H1 (cell line): ENCODE measurements at regions not wholly inside any gene's neighbourhood (a gene's known extent, or its start where the extent isn't known, plus 50 kb on each side); places are given as distances from the start of the nearest gene placed in this dataset.

Source experiments
- CTCF ChIA-PET: fragments of 300-600 bp; sonication (Branson Sonifier 250); formaldehyde crosslinking; loops from one replicate; lab custom pipeline; 2021; ENCODE audit not compliant: partially characterized antibody; lab: Charles Lee
- POLR2A ChIA-PET: fragments of 300-600 bp; sonication (Branson Sonifier 250); formaldehyde crosslinking; loops from one replicate; lab custom pipeline; 2021; ENCODE audit warnings: inconsistent platforms; ENCODE audit not compliant: partially characterized antibody; lab: Charles Lee
- DNase-seq, 2 experiments: peaks; one replicate each; pipeline versions ENCODE4 v3.0.0 to v3.0.0-alpha.2; 2010 to 2022; ENCODE audit warnings: low spot score in 2 of 2, low read depth in 1 of 2, mixed read lengths in 1 of 2
- FAIRE-seq: peaks from 2 replicates; lab custom pipeline; 2011; peaks lifted over from hg19 to GRCh38; lab: Jason Lieb, UNC
- H2AFZ ChIP-seq: 2 replicates; pipeline ENCODE4 v1.8.1; 2012; ENCODE audit warnings: low read length, inconsistent platforms
- H2AK5ac ChIP-seq: 2 replicates; pipeline ENCODE4 v1.6.1; 2013; ENCODE audit warnings: low read depth, low read length
- H2BK120ac ChIP-seq: replicated peaks from 2 replicates; pipeline ENCODE3; 2013; ENCODE audit warnings: low read depth, low read length, inconsistent platforms
- H2BK12ac ChIP-seq: 2 replicates; pipeline ENCODE4 v1.6.1; 2013; ENCODE audit warnings: low read depth, low read length
- H2BK15ac ChIP-seq: 2 replicates; pipeline ENCODE4 v1.6.1; 2013; ENCODE audit warnings: low read length
- H2BK20ac ChIP-seq: 2 replicates; pipeline ENCODE4 v1.6.1; 2013; ENCODE audit warnings: low read length
- H2BK5ac ChIP-seq: 2 replicates; pipeline ENCODE4 v1.6.1; 2013; ENCODE audit warnings: low read depth, low read length
- H3K14ac ChIP-seq: 2 replicates; pipeline ENCODE4 v1.6.1; 2013; ENCODE audit warnings: inconsistent platforms; ENCODE audit not compliant: insufficient read length
- H3K18ac ChIP-seq: 2 replicates; pipeline ENCODE4 v1.6.1; 2013; ENCODE audit warnings: low read length; ENCODE audit errors: extremely low read depth
- H3K23ac ChIP-seq: 2 replicates; pipeline ENCODE4 v1.6.1; 2013; ENCODE audit warnings: inconsistent platforms; ENCODE audit not compliant: insufficient read length
- H3K23me2 ChIP-seq: 2 replicates; pipeline ENCODE4 v1.6.1; 2013; ENCODE audit warnings: low read depth, low read length
- H3K27ac ChIP-seq: 2 replicates; pipeline ENCODE4 v1.6.1; 2011; ENCODE audit warnings: low read depth, low read length, inconsistent platforms
- H3K27me3 ChIP-seq, 4 experiments: replicated peaks in 1 of 4; 1 replicate in 1 of 4; 2 replicates in 3 of 4; pipeline versions ENCODE4 v1.6.1 to v1.8.1; 2011 to 2013; ENCODE audit warnings: low read length in 3 of 4, mild to moderate bottlenecking in 3 of 4, inconsistent platforms in 2 of 4, mixed read lengths in 2 of 4, moderate library complexity in 1 of 4; ENCODE audit not compliant: control insufficient read depth in 3 of 4, insufficient read depth in 3 of 4; ENCODE audit errors: extremely low read depth in 1 of 4
- H3K36me3 ChIP-seq, 4 experiments: 2 replicates each; pipeline versions ENCODE4 v1.6.1 to v1.8.1; 2011 to 2013; ENCODE audit warnings: mild to moderate bottlenecking in 4 of 4, low read length in 3 of 4, moderate library complexity in 2 of 4, control low read depth in 1 of 4, inconsistent platforms in 1 of 4; ENCODE audit not compliant: insufficient read depth in 4 of 4, control insufficient read depth in 2 of 4
- H3K4ac ChIP-seq: replicated peaks from 2 replicates; pipeline ENCODE3; 2013; ENCODE audit warnings: low read length, low read depth, mixed read lengths, inconsistent platforms; ENCODE audit not compliant: insufficient read length
- H3K4me1 ChIP-seq, 4 experiments: replicated peaks in 1 of 4; 1 replicate in 1 of 4; 2 replicates in 3 of 4; pipeline versions ENCODE4 v1.6.1 to v1.8.1; 2011 to 2013; ENCODE audit warnings: low read length in 3 of 4, inconsistent platforms in 2 of 4, mixed read lengths in 1 of 4; ENCODE audit not compliant: insufficient read depth in 4 of 4, control insufficient read depth in 3 of 4
- H3K4me2 ChIP-seq, 2 experiments: 2 replicates each; pipeline versions ENCODE4 v1.6.1 to v1.8.1; 2011 to 2013; ENCODE audit warnings: low read depth in 2 of 2, low read length in 2 of 2, control low read depth in 1 of 2, inconsistent platforms in 1 of 2, mild to moderate bottlenecking in 1 of 2; ENCODE audit not compliant: insufficient read depth in 1 of 2
- H3K4me3 ChIP-seq, 4 experiments: fragments of 200-600, 300-600 bp in 1 of 4; sonication (generic), shearing (Covaris generic), sonication (Bioruptor Twin) in 1 of 4; 2 replicates each; pipeline versions ENCODE4 v1.5.1 to v1.8.1; 2011 to 2016; ENCODE audit warnings: low read length in 4 of 4, low read depth in 3 of 4, control low read depth in 2 of 4, inconsistent platforms in 2 of 4, mild to moderate bottlenecking in 2 of 4, mixed read lengths in 1 of 4, moderate library complexity in 1 of 4; ENCODE audit not compliant: insufficient read depth in 2 of 4; ENCODE audit errors: extremely low read depth in 1 of 4
- H3K56ac ChIP-seq: replicated peaks from 2 replicates; pipeline ENCODE3; 2013; ENCODE audit warnings: low read depth, mild to moderate bottlenecking, mixed read lengths, low read length, inconsistent platforms; ENCODE audit not compliant: insufficient read length
- H3K79me1 ChIP-seq: 2 replicates; pipeline ENCODE4 v1.6.1; 2013; ENCODE audit warnings: low read depth, low read length, control low read depth
- H3K79me2 ChIP-seq, 2 experiments: 2 replicates each; pipeline versions ENCODE4 v1.6.1 to v1.8.1; 2012 to 2013; ENCODE audit warnings: low read length in 2 of 2, mild to moderate bottlenecking in 2 of 2, inconsistent platforms in 1 of 2; ENCODE audit not compliant: insufficient read depth in 2 of 2, control insufficient read depth in 1 of 2
- H3K9ac ChIP-seq, 4 experiments: replicated peaks in 1 of 4; 1 replicate in 1 of 4; 2 replicates in 3 of 4; pipeline versions ENCODE4 v1.6.1 to v1.8.1; 2011 to 2013; ENCODE audit warnings: low read depth in 3 of 4, low read length in 3 of 4, control low read depth in 2 of 4, mild to moderate bottlenecking in 2 of 4, moderate library complexity in 2 of 4, inconsistent platforms in 1 of 4; ENCODE audit errors: extremely low read depth in 1 of 4
- H3K9me3 ChIP-seq, 2 experiments: 2 replicates each; pipeline versions ENCODE4 v1.6.1 to v1.8.1; 2012 to 2013; ENCODE audit warnings: mild to moderate bottlenecking in 2 of 2, moderate library complexity in 2 of 2, control low read depth in 1 of 2, inconsistent platforms in 1 of 2, low read depth in 1 of 2, low read length in 1 of 2, mixed read lengths in 1 of 2; ENCODE audit not compliant: insufficient read depth in 2 of 2
- H4K20me1 ChIP-seq, 2 experiments: replicated peaks in 1 of 2; 2 replicates each; pipeline versions ENCODE3 to v1.8.1; 2011 to 2013; ENCODE audit warnings: inconsistent platforms in 2 of 2, low read length in 2 of 2, mild to moderate bottlenecking in 1 of 2; ENCODE audit not compliant: insufficient read depth in 2 of 2, control insufficient read depth in 1 of 2
- H4K5ac ChIP-seq: 2 replicates; pipeline ENCODE4 v1.6.1; 2013; ENCODE audit warnings: low read length, low read depth, mixed read lengths, inconsistent platforms; ENCODE audit not compliant: insufficient read length
- H4K8ac ChIP-seq: 2 replicates; pipeline ENCODE4 v1.8.0; 2013; ENCODE audit warnings: mild to moderate bottlenecking, moderate library complexity, low read length, inconsistent platforms; ENCODE audit not compliant: insufficient read depth; ENCODE audit errors: extremely low read depth
- H4K91ac ChIP-seq: replicated peaks from 2 replicates; pipeline ENCODE3; 2013; ENCODE audit warnings: low read length, mixed read lengths, inconsistent platforms; ENCODE audit not compliant: insufficient read length
- ASH2L ChIP-seq: fragments of 200-600, 300-600 bp; sonication (generic); IDR thresholded peaks from one replicate; pipeline ENCODE4 v1.7.1; 2017; ENCODE audit warnings: low read length
- CEBPB ChIP-seq: IDR thresholded peaks from 2 replicates; pipeline ENCODE4 v1.6.1; 2012; ENCODE audit warnings: low read depth, low read length
- CREB1 ChIP-seq: IDR thresholded peaks from 2 replicates; pipeline ENCODE4 v1.6.1; 2012; ENCODE audit warnings: inconsistent platforms
- GTF2F1 ChIP-seq: IDR thresholded peaks from 2 replicates; pipeline ENCODE4 v1.6.1; 2012; ENCODE audit warnings: low read depth, low read length, improper control_type of control experiment, borderline replicate concordance
- HDAC6 ChIP-seq: IDR thresholded peaks from one replicate; pipeline ENCODE4 v1.7.1; 2012; ENCODE audit warnings: low read depth, mild to moderate bottlenecking, inconsistent platforms, low read length, moderate library complexity
- KDM1A ChIP-seq: fragments of 200-600, 300-600 bp; sonication (generic); IDR thresholded peaks from 2 replicates; pipeline ENCODE4 v1.7.1; 2016; ENCODE audit warnings: mild to moderate bottlenecking, low read length, borderline replicate concordance
- POLR2A ChIP-seq, 2 experiments: IDR thresholded peaks; 1 replicate in 1 of 2; 2 replicates in 1 of 2; pipeline ENCODE4 v1.6.1; 2011; ENCODE audit warnings: low read depth in 2 of 2, low read length in 2 of 2, mild to moderate bottlenecking in 2 of 2; ENCODE audit errors: control extremely low read depth in 1 of 2
- POLR2AphosphoS5 ChIP-seq: IDR thresholded peaks from 2 replicates; pipeline ENCODE4 v1.6.1; 2011; ENCODE audit warnings: low read depth, low read length
- TBP ChIP-seq: IDR thresholded peaks from 2 replicates; pipeline ENCODE4 v1.6.1; 2011; ENCODE audit warnings: low read depth, low read length, improper control_type of control experiment
- WGBS, 2 experiments: shearing (Covaris generic) in 1 of 2; methylation state at CpG; one replicate each; pipeline versions ENCODE4 v1.1.6 to v1.1.7; 2013 to 2015; ENCODE audit warnings: low lambda C conversion rate in 2 of 2, mixed read lengths in 2 of 2, inconsistent platforms in 1 of 2, low coverage in 1 of 2, missing lambda C conversion rate in 1 of 2; ENCODE audit not compliant: insufficient replicate concordance in 2 of 2, insufficient coverage in 1 of 2, insufficient read length in 1 of 2; ENCODE audit errors: extremely low coverage in 1 of 2, missing lambda C conversion rate in 1 of 2; 5-methylcytosine and 5-hydroxymethylcytosine counted together
- TF ChIP-seq, protein P1 (sequence below), 3 experiments: IDR thresholded peaks; 1 replicate in 2 of 3; 2 replicates in 1 of 3; pipeline versions ENCODE4 v1.5.1 to v1.6.1; 2011; ENCODE audit warnings: low read length in 3 of 3, mild to moderate bottlenecking in 3 of 3, inconsistent platforms in 2 of 3, low read depth in 1 of 3, moderate library complexity in 1 of 3; ENCODE audit not compliant: insufficient read depth in 1 of 3; ENCODE audit errors: control extremely low read depth in 1 of 3
- TF ChIP-seq, protein P2 (sequence below): IDR thresholded peaks from 2 replicates; pipeline ENCODE4 v1.6.1; 2011; ENCODE audit warnings: low read length, improper control_type of control experiment

DNA sequence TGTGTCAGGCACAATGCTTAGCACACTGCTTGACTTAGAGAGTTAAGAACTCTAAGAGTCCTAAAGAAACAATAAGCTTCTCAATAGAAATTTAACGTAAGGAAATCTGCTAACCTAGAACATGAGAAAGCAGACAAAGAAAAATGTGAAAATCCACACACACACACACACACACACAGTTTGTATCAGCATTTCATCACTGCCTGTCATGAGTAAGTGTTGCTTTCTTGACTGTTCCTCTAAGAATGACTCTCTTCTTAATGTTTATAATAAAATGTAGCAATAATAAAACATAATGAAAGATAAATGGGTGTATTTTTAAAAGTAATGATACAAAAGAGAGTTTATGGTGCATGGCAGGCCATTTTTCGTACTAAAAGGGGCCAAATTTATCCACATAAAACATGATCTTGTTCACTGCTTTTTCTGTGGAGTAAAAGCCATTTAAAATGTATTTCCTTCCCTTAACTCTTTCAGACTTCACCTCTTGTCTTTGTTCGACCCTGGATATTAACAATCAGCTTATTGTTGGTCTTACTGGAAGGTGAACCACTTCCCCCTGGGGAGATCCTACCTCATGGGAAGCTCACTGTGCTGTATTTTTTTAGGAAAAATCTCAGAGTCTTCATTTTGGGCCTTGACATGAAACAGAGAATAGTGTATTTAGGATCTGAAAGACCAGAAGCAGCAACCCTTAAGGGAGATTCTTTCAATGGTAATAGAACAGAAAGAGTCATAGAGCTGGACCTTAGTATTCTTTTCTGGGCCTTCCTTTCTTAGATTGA is 107.3 kb upstream of the ANKRD55 start:
- Histone ChIP-seq H3K4me2 (no peak overlapping the region), H2AFZ (no peak overlapping the region)
- TF ChIP-seq, protein P1, sequence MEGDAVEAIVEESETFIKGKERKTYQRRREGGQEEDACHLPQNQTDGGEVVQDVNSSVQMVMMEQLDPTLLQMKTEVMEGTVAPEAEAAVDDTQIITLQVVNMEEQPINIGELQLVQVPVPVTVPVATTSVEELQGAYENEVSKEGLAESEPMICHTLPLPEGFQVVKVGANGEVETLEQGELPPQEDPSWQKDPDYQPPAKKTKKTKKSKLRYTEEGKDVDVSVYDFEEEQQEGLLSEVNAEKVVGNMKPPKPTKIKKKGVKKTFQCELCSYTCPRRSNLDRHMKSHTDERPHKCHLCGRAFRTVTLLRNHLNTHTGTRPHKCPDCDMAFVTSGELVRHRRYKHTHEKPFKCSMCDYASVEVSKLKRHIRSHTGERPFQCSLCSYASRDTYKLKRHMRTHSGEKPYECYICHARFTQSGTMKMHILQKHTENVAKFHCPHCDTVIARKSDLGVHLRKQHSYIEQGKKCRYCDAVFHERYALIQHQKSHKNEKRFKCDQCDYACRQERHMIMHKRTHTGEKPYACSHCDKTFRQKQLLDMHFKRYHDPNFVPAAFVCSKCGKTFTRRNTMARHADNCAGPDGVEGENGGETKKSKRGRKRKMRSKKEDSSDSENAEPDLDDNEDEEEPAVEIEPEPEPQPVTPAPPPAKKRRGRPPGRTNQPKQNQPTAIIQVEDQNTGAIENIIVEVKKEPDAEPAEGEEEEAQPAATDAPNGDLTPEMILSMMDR (IDR thresholded peaks at IDR 0.05; ENCODE audit: control extremely low read depth in 1 of 3, insufficient read depth in 1 of 3, low read depth in 1 of 3, low read length in 3 of 3), result no peak
- no peak for TF ChIP-seq TBP
- no peak for TF ChIP-seq CREB1
- no peak for TF ChIP-seq ASH2L
- no peak for TF ChIP-seq KDM1A
- no peak for TF ChIP-seq POLR2A (IDR thresholded peaks at IDR 0.05; ENCODE audit: control extremely low read depth in 1 of 2, low read depth in 2 of 2, low read length in 2 of 2)
- TF ChIP-seq, protein P2, sequence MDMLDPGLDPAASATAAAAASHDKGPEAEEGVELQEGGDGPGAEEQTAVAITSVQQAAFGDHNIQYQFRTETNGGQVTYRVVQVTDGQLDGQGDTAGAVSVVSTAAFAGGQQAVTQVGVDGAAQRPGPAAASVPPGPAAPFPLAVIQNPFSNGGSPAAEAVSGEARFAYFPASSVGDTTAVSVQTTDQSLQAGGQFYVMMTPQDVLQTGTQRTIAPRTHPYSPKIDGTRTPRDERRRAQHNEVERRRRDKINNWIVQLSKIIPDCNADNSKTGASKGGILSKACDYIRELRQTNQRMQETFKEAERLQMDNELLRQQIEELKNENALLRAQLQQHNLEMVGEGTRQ, result no peak
- no peak for TF ChIP-seq CEBPB
- TF ChIP-seq POLR2AphosphoS5, result no peak
- no peak for TF ChIP-seq HDAC6
- no peak for TF ChIP-seq GTF2F1

More for the DNA sequence above, 107.3 kb upstream of the ANKRD55 start:
- Histone ChIP-seq H3K79me2 (no peaks in the 10 kb centered on the region), H4K5ac (no peak overlapping the region), H2BK12ac (no peak overlapping the region), H3K14ac (no peak overlapping the region), H3K4me1 (no peaks in the 10 kb centered on the region), H3K4ac (no peak overlapping the region), H3K56ac (no peak overlapping the region), H3K9me3 (peaks cover 0 to 3% of the 10 kb centered on the region in 2 experiments; a peak in 2 of 4 replicates), H3K18ac (no peak overlapping the region), H3K4me3 (no peak overlapping the region), H3K23ac (no peak overlapping the region), H3K23me2 (no peaks in the 10 kb centered on the region), H3K36me3 (no peaks in the 10 kb centered on the region), H2BK20ac (no peak overlapping the region), H2AK5ac (no peak overlapping the region), H3K27me3 (no peaks in the 10 kb centered on the region), H3K27ac (no peak overlapping the region), H4K8ac (no peak overlapping the region), H2BK5ac (no peak overlapping the region), H2BK120ac (no peak overlapping the region), H2BK15ac (no peak overlapping the region), H4K91ac (no peak overlapping the region), H3K79me1 (no peaks in the 10 kb centered on the region), H3K9ac (no peak overlapping the region), H4K20me1 (no peaks in the 10 kb centered on the region)
- 93% methylated on average over 3 of the region's 3 CpGs; no CpG with 5 or more reads in 1 of the 2 experiments for WGBS, 2 experiments
- no peak for DNase-seq
- ChIA-PET POLR2A (interaction anchor here (1.0 kb wide), 1 partner anchor 10 kb away, joined by 3 read pairs; no protein-coding TSS in a partner anchor), CTCF (interaction anchor here (1.2 kb wide), 1 partner anchor 9 kb away, joined by 3 read pairs; no protein-coding TSS in a partner anchor)
- no peak for FAIRE-seq
